Stomach (tissue), 4 donors: ENCODE measurements at regions not wholly inside any gene's neighbourhood (a gene's known extent, or its start where the extent isn't known, plus 50 kb on each side); places are given as distances from the start of the nearest gene placed in this dataset.

Experiments used
- CTCF ChIP-seq, 7 experiments: fragments of 450-650 bp in 4 of 7; fragments of 200-600 bp in 3 of 7; sonication (generic) in 3 of 7; IDR thresholded peaks; one replicate each; pipeline ENCODE4 v1.5.1; 2016 to 2019; ENCODE audit warnings: antibody characterized with exemption in 7 of 7, control low read depth in 2 of 7, mild to moderate bottlenecking in 1 of 7
- POLR2A ChIP-seq, 4 donors: fragments of 450-650 bp; IDR thresholded peaks; one replicate each; pipeline ENCODE4 v1.6.1; 2016; ENCODE audit warnings: antibody characterized with exemption in 4 of 4, control low read depth in 2 of 4, mild to moderate bottlenecking in 1 of 4, moderate library complexity in 1 of 4

DNA sequence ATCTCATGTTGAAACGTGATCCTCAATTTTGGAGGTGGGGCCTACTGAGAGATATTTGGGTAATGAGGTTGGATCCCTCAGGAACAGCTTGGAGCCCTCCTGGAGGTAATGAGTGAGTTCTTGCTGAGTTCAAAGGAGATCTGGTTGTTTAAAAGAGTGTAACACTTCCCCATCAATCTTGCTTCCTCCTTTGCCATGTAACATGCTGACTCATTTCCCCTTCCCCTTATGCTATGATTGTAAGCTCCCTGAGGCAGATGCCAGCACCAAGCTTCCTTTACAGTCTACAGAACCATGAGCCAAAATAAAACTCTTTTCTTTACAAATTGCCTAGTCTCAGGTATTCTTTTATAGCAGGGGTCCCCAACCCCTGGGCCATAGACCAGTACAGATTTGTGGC, 352.3 kb downstream of the SLCO4C1 start:
- TF ChIP-seq POLR2A (IDR thresholded peaks at IDR 0.05) (no peak), CTCF (IDR thresholded peaks at IDR 0.05) (no peak)
